ENCODE measurements at regions not wholly inside any gene's neighbourhood (a gene's known extent, or its start where the extent isn't known, plus 50 kb on each side); places are given as distances from the start of the nearest gene placed in this dataset.
A peak's percentile ranks its signal among the peaks of the same experiment; 100 is the strongest.

GRCh38 chrX:126886997-126887396 is 67.5 kb downstream of the PRR32 start:
- no peak for DNase-seq

DNA sequence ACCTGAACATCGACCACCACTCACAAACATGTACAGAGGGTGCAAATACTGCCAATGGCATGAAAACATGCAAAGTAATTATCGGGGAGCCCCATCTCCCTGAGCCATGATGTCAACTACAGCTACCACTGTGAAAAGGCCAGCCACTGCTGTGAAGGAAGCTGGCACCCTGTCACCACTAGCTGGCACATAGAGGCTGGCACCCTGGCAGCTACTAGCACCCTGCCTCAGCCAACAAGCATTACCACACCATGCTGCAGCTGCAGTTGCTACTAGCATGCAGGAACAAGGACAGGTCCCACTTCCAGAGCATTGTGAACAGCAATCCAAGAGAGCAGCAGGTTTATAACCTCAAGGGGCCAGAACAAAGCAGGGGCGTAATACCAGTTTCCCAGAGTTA is 81.4 kb downstream of the PRR32 start:
- DNase-seq: no peak

- DNase-seq: no peak
Observed at GRCh38 chrX:126929071-126929470, 109.5 kb downstream of the PRR32 start.

- DNase-seq: no peak
Observed at GRCh38 chrX:126967225-126967624, 147.7 kb downstream of the PRR32 start.

DNA sequence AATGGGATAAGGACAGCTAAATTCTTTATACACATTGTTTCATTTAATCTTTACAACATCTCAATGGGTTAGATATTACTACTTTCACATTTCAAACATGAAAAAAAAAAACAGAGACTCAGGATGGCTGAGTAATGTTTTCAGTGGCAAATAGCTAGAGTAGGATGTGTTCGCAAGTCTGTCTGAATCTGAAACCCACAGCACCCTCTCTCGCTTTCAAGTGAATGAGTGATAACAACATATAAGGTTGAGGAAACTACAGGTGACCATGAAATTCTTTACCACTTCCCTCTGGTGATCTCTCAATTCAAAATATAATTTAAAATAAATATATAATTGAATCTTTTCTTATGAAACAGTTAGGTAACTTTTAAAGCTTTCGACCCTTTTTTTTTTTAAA is 162.6 kb downstream of the PRR32 start:
- DNase-seq: no peak

DNA sequence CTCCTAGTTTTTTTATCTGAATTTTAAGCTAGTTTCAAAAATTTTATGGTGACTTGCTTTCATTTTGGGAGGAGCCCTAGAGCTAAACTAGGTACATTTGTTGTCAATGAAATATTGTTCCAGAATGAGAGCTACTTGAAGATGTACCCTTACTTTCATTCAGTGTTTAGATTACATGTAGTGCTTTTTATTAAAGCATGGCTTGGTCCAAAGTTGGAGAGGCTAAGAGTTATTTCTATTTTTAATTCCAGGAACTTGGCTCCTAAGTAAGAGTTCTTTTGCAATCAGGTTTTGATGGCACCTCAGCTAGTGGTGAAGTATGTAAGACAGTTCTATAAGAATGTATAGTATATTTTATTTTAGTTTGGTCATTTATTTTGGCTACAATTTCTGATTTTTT is 165.5 kb downstream of the PRR32 start:
- DNase-seq: no peak

GRCh38 chrX:126985981-126986380 is 166.5 kb downstream of the PRR32 start:
- DNase-seq: peak; percentile 53

- peak; percentile 39 for DNase-seq
Observed at GRCh38 chrX:126994032-126994600, 174.6 kb downstream of the PRR32 start.

GRCh38 chrX:127011629-127012028 is 192.1 kb downstream of the PRR32 start:
- DNase-seq: no peak

GRCh38 chrX:127025013-127025412 is 205.5 kb downstream of the PRR32 start:
- no peak for DNase-seq

DNA sequence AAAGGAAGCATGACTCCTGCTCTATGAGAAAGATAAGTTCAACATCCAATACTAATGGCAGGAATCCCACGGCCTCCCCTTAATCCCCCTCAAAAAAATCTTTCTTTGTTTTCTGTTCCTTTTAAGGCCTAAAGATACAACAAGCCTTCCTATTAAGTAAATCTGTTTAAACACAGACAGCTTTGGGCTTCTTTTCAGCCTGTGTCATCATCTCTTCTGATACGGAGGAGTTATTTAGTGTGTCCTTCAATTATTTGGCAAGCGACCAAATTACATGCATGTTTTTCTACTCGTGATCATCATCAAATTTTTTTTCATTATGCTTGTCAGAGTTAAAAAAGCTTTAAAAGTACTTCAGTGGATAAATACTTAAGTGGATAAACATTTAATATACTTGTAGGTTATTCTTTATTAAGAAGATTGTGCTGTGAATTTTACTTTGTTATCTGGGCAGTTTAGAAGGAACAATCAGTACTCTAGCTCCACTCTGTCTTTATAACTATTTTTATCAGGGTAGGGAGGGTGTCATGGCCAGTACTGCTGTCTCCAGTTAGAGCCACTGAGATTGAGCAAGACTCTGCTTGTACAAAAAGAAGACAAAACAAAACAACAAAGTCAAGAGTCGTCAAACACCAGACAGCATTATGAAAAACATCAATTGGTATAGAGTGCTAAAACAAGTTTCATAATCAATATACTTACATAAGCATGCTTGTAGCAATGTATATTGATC is 210.7 kb downstream of the PRR32 start:
- DNase-seq: no peak

DNA sequence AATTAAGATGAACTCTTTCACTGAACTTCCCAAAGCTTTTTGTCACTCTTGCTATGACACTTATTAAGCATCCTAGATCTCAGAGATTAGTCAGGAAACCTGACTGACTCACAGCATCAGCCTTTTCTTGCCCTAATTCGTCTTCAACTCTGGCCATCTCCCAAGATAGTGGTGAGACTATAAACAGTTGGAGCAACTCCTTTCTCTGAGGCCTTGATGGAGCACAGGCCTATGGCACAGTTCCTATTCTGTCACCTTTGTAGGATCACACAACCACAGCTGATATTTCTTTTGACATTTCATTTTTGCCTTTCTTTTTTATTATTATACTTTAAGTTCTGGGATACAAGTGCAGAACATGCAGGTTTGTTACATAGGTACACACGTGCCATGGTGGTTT is 217.6 kb downstream of the PRR32 start:
- DNase-seq: no peak

DNA sequence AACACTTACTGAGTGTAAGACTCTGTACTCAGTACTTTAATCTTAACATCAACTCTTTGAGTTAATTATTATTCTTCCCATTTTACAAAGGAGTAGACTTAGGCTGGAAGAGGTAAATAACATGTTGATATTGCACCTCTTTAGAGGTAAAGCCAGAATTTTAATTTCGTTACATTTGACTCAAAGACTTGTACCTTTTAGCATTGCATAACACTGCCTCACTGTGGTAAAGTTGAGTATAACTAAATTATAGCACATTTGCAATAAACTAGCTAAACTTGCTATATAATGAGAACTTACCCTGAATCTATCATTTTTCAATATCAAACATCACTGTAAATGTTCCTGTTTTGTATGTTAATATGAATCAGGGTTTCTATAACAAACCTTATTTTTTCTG is 218.5 kb downstream of the PRR32 start:
- DNase-seq: no peak

GRCh38 chrX:127057891-127058619 is 238.5 kb downstream of the PRR32 start:
- no peak for DNase-seq

DNA sequence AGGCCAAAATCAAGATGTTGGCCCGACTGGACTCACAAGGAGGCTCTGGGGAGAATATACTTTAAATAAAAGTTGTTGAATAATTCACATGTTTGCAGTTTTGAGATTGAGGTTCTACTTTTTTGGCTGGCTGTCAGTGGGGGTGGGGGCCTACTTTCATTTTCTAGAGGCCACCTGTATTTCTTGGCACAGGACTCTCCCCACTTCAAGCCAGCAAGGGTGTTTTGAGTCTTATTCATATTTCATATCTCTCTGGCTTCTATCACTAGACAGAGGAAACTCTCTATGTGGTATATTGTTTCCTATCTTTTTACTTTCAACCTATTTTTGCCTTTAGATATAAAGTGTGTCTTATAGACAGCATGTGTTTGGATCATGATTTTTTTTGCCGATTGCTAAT is 266.4 kb downstream of the PRR32 start:
- DNase-seq: no peak

GRCh38 chrX:127112726-127113125 is 293.2 kb downstream of the PRR32 start:
- no peak for DNase-seq

DNA sequence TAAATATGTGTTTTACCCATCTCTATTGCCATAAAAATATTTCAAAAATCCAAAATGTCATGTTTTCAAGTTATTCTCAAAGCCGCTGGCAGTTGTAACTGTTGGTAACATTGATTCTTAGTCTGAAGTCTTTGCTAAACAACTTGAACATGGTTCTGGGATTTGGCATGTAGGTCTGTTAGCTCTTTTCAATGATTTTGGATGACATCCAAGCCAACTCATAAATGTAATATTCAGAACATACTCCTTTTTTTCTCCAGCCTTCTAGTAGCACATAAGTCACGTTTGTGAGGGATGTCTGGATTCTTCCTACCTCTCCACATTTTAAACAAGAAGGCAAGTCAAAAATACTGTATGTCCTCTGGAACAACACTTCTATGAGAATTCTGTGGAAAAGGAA is 305.3 kb downstream of the PRR32 start:
- no peak for DNase-seq

DNA sequence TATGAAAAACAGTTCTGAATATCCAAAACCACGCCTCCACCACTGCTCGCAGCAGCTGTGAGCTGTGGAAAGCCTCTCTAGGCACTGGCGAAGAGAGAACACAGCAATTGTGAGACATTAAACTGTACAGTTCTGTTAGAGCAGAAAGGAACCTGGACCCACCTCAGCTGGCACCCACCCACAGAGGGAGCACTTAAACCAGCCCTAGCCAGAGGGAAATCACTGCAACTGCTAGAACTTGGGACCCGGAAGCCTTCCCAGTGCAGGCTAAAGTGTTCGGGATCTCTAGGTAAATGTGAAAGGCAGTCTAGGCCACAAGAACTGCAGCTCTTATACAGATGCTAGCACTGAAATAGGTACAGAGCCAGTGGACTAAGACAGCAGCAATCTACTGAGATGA is 308.8 kb downstream of the PRR32 start:
- DNase-seq: no peak

- no peak for DNase-seq
Observed at GRCh38 chrX:127129510-127129909, 310.0 kb downstream of the PRR32 start.

- no peak for DNase-seq
Observed at GRCh38 chrX:127138218-127138617, 318.7 kb downstream of the PRR32 start.

DNA sequence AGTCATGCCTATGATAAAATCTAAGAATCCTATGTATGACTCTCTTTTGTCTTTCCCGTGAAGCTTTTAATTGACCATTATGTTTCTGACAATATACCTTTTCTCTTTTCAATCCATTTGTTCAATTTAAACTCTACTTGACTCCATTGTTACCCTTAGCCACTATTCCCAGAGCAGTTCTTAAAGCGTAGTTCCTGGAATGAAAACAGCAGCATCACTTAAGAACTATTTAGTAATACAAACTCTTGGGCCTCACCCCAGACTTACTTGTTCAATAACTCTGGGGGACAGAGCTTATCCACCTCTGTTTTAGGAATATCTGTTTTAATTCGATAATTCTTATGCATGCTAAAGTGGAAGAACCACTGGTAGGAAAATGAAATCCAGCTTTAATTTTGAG is 358.4 kb downstream of the PRR32 start:
- DNase-seq: no peak

DNA sequence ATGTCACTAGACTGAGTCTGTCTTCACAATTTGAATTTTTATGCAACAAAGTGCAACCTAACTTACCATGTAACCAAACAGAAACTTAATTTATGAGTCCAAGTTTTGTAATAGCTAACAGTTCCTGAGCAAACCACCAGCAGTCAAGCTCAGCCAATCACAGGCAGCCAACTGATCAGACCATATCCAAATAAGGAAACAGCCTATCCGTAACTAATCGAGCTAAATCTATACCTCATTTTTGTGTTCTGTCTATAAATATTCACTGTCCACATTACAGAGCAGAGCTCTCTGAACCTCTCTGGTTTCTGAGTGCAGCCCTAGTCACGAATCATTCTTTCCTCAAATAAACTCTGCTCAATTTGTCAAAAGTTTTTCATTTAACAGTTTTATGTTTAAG is 367.6 kb downstream of the PRR32 start:
- no peak for DNase-seq

GRCh38 chrX:127190381-127190780 is 370.9 kb downstream of the PRR32 start:
- no peak for DNase-seq

GRCh38 chrX:127207326-127207725 is 387.8 kb downstream of the PRR32 start:
- no peak for DNase-seq

Measured in right forelimb (tissue), 1 donor.